HepG2 (cell line): ENCODE measurements at regions not wholly inside any gene's neighbourhood (a gene's known extent, or its start where the extent isn't known, plus 50 kb on each side); places are given as distances from the start of the nearest gene placed in this dataset.

ENCODE experiments used
- ESRRA ChIP-seq: sonication (generic); formaldehyde crosslinking; IDR thresholded peaks from 2 replicates; pipeline ENCODE4 v1.5.1; 2020; ENCODE audit warnings: mild to moderate bottlenecking, low read depth, missing genetic modification reagents
- GATAD2A ChIP-seq: IDR thresholded peaks from 2 replicates; pipeline ENCODE4 v1.6.1; 2016
- MTA1 ChIP-seq: sonication (generic); formaldehyde crosslinking; IDR thresholded peaks from 2 replicates; pipeline ENCODE4 v1.4.0; 2020; ENCODE audit warnings: missing genetic modification reagents, mild to moderate bottlenecking, borderline replicate concordance
- NCOA2 ChIP-seq: sonication (generic); formaldehyde crosslinking; IDR thresholded peaks from 2 replicates; pipeline ENCODE4 v1.8.0; 2022; ENCODE audit warnings: inconsistent platforms
- NR2F6 ChIP-seq, 2 experiments: IDR thresholded peaks; 2 replicates each; pipeline ENCODE4 v1.6.1; 2016; ENCODE audit warnings: antibody characterized with exemption in 1 of 2, mild to moderate bottlenecking in 1 of 2
- SOX5 ChIP-seq: IDR thresholded peaks from 2 replicates; pipeline ENCODE4 v1.6.1; 2016; ENCODE audit warnings: borderline replicate concordance
- TBL1XR1 ChIP-seq: fragments of 150-350 bp; IDR thresholded peaks from 2 replicates; pipeline ENCODE4 v1.6.1; 2014; ENCODE audit warnings: borderline replicate concordance, low read length; ENCODE audit not compliant: partially characterized antibody
- ZBTB26 ChIP-seq: IDR thresholded peaks from 2 replicates; pipeline ENCODE4 v1.6.1; 2016; ENCODE audit warnings: missing compliant biosample characterization, missing genetic modification reagents, borderline replicate concordance
- ZBTB38 ChIP-seq: sonication (generic); formaldehyde crosslinking; IDR thresholded peaks from 2 replicates; pipeline ENCODE4 v1.5.1; 2020; ENCODE audit warnings: mild to moderate bottlenecking, missing genetic modification reagents
- ZFAT ChIP-seq: sonication (generic); formaldehyde crosslinking; conservative IDR thresholded peaks from 2 replicates; pipeline ENCODE4 v1.8.1; 2023; ENCODE audit warnings: missing genetic modification reagents, inconsistent platforms
- ZFY ChIP-seq: sonication (generic); formaldehyde crosslinking; IDR thresholded peaks from 2 replicates; pipeline ENCODE4 v1.4.0; 2020; ENCODE audit warnings: missing genetic modification reagents
- ZMYM3 ChIP-seq: sonication (generic); formaldehyde crosslinking; IDR thresholded peaks from 2 replicates; pipeline ENCODE4 v1.5.1; 2020; ENCODE audit warnings: mild to moderate bottlenecking, missing genetic modification reagents
- ZNF10 ChIP-seq: sonication (generic); formaldehyde crosslinking; IDR thresholded peaks from 2 replicates; pipeline ENCODE4 v1.4.0; 2020; ENCODE audit warnings: mild to moderate bottlenecking, low read depth, missing genetic modification reagents, borderline replicate concordance
- ZNF230 ChIP-seq: sonication (generic); formaldehyde crosslinking; IDR thresholded peaks from 2 replicates; pipeline ENCODE4 v1.4.0; 2020; ENCODE audit warnings: mild to moderate bottlenecking, missing genetic modification reagents
- ZNF253 ChIP-seq: sonication (generic); formaldehyde crosslinking; IDR thresholded peaks from 2 replicates; pipeline ENCODE4 v1.8.0; 2022; ENCODE audit warnings: mild to moderate bottlenecking, missing genetic modification reagents, borderline replicate concordance
- ZNF605 ChIP-seq: sonication (generic); formaldehyde crosslinking; IDR thresholded peaks from 2 replicates; pipeline ENCODE4 v1.8.0; 2022; ENCODE audit warnings: mild to moderate bottlenecking, missing genetic modification reagents
- ZNF615 ChIP-seq: sonication (generic); formaldehyde crosslinking; IDR thresholded peaks from 2 replicates; pipeline ENCODE4 v1.5.0; 2020; ENCODE audit warnings: mild to moderate bottlenecking, missing genetic modification reagents, borderline replicate concordance
- ZNF749 ChIP-seq: sonication (generic); formaldehyde crosslinking; IDR thresholded peaks from 2 replicates; pipeline ENCODE4 v1.8.0; 2022; ENCODE audit warnings: mild to moderate bottlenecking, missing genetic modification reagents, moderate library complexity, borderline replicate concordance
- ZNF766 ChIP-seq: sonication (generic); formaldehyde crosslinking; IDR thresholded peaks from 2 replicates; pipeline ENCODE4 v1.5.0; 2020; ENCODE audit warnings: missing genetic modification reagents, borderline replicate concordance
- ZNF780A ChIP-seq: sonication (generic); formaldehyde crosslinking; IDR thresholded peaks from 2 replicates; pipeline ENCODE4 v1.8.0; 2022; ENCODE audit warnings: mild to moderate bottlenecking, missing genetic modification reagents, moderate library complexity
- ZXDC ChIP-seq: sonication (generic); formaldehyde crosslinking; IDR thresholded peaks from 2 replicates; pipeline ENCODE4 v1.5.0; 2020; ENCODE audit warnings: mild to moderate bottlenecking, missing genetic modification reagents
- TF ChIP-seq, protein P1 (sequence below): sonication (generic); formaldehyde crosslinking; IDR thresholded peaks from 2 replicates; pipeline ENCODE4 v1.9.0; 2021; ENCODE audit warnings: missing genetic modification reagents, mild to moderate bottlenecking, borderline replicate concordance
- TF ChIP-seq, protein P2 (sequence below): sonication (generic); formaldehyde crosslinking; IDR thresholded peaks from 2 replicates; pipeline ENCODE4 v1.4.0; 2020; ENCODE audit warnings: missing genetic modification reagents

DNA sequence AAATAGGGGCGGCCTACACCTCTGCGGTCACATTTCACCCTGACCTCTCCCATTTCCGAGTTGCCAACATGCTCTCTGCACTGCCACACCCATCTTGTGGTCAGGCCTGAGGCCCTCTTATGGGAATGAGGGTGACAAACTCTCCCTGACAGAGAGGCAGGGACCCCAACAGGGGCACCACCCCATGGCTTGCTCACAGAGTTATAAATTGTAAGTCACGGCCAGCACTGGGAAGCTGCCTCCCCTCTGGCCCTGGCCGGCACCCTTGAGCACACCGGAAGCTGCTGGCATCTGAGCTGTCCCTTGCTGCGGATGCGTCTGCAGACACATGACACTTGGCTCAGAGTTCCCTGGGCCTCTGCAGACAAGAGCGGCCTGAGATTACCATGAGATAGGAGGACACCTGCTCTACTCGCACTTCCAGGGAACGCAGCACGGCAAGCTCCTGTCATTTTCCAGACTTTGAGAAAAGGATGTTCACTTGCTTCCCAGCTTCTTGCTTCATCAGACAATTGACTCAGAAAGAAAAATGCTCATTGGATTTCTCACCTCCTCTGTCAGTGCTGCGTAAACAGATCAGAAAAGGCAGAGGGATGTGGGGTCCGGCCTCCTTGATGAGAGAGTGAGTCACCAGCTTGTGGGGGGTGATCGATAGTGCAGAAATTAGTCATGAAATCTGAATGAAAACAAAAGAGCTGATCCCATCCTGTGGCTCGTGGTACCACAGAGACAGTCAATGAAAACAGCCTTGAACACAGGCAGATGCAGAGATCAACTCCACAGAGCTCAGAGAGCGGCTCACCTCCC is 269.8 kb downstream of the SYK start (continued):
- TF ChIP-seq SOX5 (CRISPR knock-in tag): peak; percentile 33; the same call in 1 of the 2 replicates
- TF ChIP-seq TBL1XR1: no peak
- no peak for TF ChIP-seq ZNF605 (CRISPR knock-in tag)
- peak; percentile 31; the same call in 1 of the 2 replicates for TF ChIP-seq ZNF766 (CRISPR knock-in tag)
- peak; percentile 83 for TF ChIP-seq ZBTB26 (CRISPR knock-in tag)
- no peak for TF ChIP-seq ESRRA (CRISPR knock-in tag)
- no peak; the same call in 1 of the 2 replicates for TF ChIP-seq ZXDC (CRISPR knock-in tag)
- TF ChIP-seq ZNF749 (CRISPR knock-in tag): no peak
- TF ChIP-seq ZNF10 (CRISPR knock-in tag): no peak
- TF ChIP-seq NCOA2 (CRISPR knock-in tag): peak; percentile 20; the same call in 1 of the 2 replicates
- no peak for TF ChIP-seq MTA1
- TF ChIP-seq, protein P1, sequence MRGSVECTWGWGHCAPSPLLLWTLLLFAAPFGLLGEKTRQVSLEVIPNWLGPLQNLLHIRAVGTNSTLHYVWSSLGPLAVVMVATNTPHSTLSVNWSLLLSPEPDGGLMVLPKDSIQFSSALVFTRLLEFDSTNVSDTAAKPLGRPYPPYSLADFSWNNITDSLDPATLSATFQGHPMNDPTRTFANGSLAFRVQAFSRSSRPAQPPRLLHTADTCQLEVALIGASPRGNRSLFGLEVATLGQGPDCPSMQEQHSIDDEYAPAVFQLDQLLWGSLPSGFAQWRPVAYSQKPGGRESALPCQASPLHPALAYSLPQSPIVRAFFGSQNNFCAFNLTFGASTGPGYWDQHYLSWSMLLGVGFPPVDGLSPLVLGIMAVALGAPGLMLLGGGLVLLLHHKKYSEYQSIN (CRISPR knock-in tag): no peak
- no peak; the same call in 1 of the 2 replicates for TF ChIP-seq ZNF615 (CRISPR knock-in tag)
- TF ChIP-seq ZNF230 (CRISPR knock-in tag): no peak
- TF ChIP-seq ZFAT: no peak
- TF ChIP-seq ZMYM3 (CRISPR knock-in tag): peak; percentile 61
- peak; percentile 81 for TF ChIP-seq ZFY (CRISPR knock-in tag)
- no peak for TF ChIP-seq ZNF253
- TF ChIP-seq ZNF780A (CRISPR knock-in tag): no peak
- TF ChIP-seq, protein P2, sequence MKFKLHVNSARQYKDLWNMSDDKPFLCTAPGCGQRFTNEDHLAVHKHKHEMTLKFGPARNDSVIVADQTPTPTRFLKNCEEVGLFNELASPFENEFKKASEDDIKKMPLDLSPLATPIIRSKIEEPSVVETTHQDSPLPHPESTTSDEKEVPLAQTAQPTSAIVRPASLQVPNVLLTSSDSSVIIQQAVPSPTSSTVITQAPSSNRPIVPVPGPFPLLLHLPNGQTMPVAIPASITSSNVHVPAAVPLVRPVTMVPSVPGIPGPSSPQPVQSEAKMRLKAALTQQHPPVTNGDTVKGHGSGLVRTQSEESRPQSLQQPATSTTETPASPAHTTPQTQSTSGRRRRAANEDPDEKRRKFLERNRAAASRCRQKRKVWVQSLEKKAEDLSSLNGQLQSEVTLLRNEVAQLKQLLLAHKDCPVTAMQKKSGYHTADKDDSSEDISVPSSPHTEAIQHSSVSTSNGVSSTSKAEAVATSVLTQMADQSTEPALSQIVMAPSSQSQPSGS (CRISPR knock-in tag): peak; percentile 8; the same call in 1 of the 2 replicates
- no peak for TF ChIP-seq NR2F6 (IDR thresholded peaks at IDR 0.05)
- TF ChIP-seq NR2F6 (CRISPR knock-in tag; IDR thresholded peaks at IDR 0.05): peak; percentile 52; the same call in 1 of the 2 replicates
- TF ChIP-seq GATAD2A (CRISPR knock-in tag): peak; percentile 67
- 0 out of 2 replicates have a peak, but pooled peaks have one; percentile 16 for TF ChIP-seq ZBTB38 (CRISPR knock-in tag)
